Heart right ventricle (tissue), 16 donors: ENCODE measurements at regions not wholly inside any gene's neighbourhood (a gene's known extent, or its start where the extent isn't known, plus 50 kb on each side); places are given as distances from the start of the nearest gene placed in this dataset.

ENCODE experiments used
- ATAC-seq, 8 donors: fragments of 200-7000 bp; cut with Tn5 transposase; one replicate each; pipeline ENCODE4 v1.9.1; 2020; ENCODE audit warnings: mild to moderate bottlenecking in 8 of 8, moderate library complexity in 8 of 8, moderate number of reproducible peaks in 1 of 8
- DNase-seq, 2 donors: peaks; one replicate each; pipeline ENCODE4 v3.0.0-alpha.2; 2020
- H3K27ac ChIP-seq, 10 donors: fragments of 200-600 bp; sonication (generic) in 2 of 10; one replicate each; pipeline versions ENCODE4 v1.5.0 to v1.8.0; 2020 to 2022; ENCODE audit warnings: mild to moderate bottlenecking in 3 of 10
- H3K27me3 ChIP-seq, 7 donors: fragments of 200-600 bp; one replicate each; pipeline ENCODE4 v1.8.0; 2021 to 2022; ENCODE audit warnings: mild to moderate bottlenecking in 2 of 7
- H3K36me3 ChIP-seq, 9 donors: fragments of 200-600 bp; sonication (generic) in 1 of 9; one replicate each; pipeline versions ENCODE4 v1.5.0 to v1.8.0; 2020 to 2022; ENCODE audit warnings: mild to moderate bottlenecking in 2 of 9
- H3K4me1 ChIP-seq, 9 donors: fragments of 200-600 bp; sonication (generic) in 1 of 9; one replicate each; pipeline versions ENCODE4 v1.5.0 to v1.8.0; 2020 to 2022; ENCODE audit warnings: mild to moderate bottlenecking in 4 of 9
- H3K4me3 ChIP-seq, 10 donors: fragments of 200-600 bp; sonication (generic) in 2 of 10; one replicate each; pipeline versions ENCODE4 v1.5.0 to v1.8.0; 2020 to 2022; ENCODE audit warnings: mild to moderate bottlenecking in 7 of 10, moderate library complexity in 2 of 10
- H3K9me3 ChIP-seq, 11 donors: fragments of 200-600 bp in 10 of 11; sonication (generic) in 2 of 11; one replicate each; pipeline versions ENCODE4 v1.5.0 to v1.8.0; 2013 to 2022; ENCODE audit warnings: mild to moderate bottlenecking in 2 of 11, control low read depth in 1 of 11, moderate library complexity in 1 of 11
- CTCF ChIP-seq, 9 donors: fragments of 200-600 bp; sonication (generic) in 2 of 9; IDR thresholded peaks; one replicate each; pipeline versions ENCODE4 v1.5.0 to v1.8.0; 2021 to 2022; ENCODE audit warnings: antibody characterized with exemption in 9 of 9, mild to moderate bottlenecking in 5 of 9, moderate library complexity in 1 of 9
- WGBS, 2 donors: extraction: QIAGEN DNeasy Blood & Tissue Kit; methylation state at CpG; one replicate each; pipeline ENCODE4 v1.1.7; 2013; ENCODE audit warnings: inconsistent platforms in 1 of 2; 5-methylcytosine and 5-hydroxymethylcytosine counted together
- intact Hi-C, 10 donors: fragments of 100-400 bp; cut with DNase I; formaldehyde crosslinking; loops; one replicate each; pipeline versions ENCODE4 v1.11.1 to v1.14.2; 2022
- donor health status: Arrhythmogenic right ventricular cardiomyopathy.
- donor health status: ischemic (EF 13 %, LVEDD 7.1; RV severe dilation, severe dysfunction).
- donor health status: healthy with polysubstance abuse.
- donor health status: DM: no; HTN: yes; CAD: no.
- donor health status: DM: no; HTN: no; CAD: no.
- donor health status: ischemic (EF 25% LVEDD 6.9; RV normal size, moderate dysfunction).
- donor health status: ischemic (EF 25% LVEDD 5.7; RV mildly dilated, moderate dysfunction).
- donor health status: healthy.
- donor health status: DM: yes; HTN: yes; CAD: no.
- donor health status: Ischemic cardiomyopathy.
- donor health status: ischemic (EF 35%, LVEDD 5.7; RV mildly dilated, moderate dysfunction).
- donor health status: nonischemic (EF 11% LVEDD 7.7; RV severe dilation, severe dysfunction).
- donor health status: DM: yes; HTN: yes; CAD: no.
- donor health status: PGD.
- donor health status: ischemic (EF 29% LVEDD 5.4; RV normal size, mild dysfunction).
- donor health status: nonischemic (EF 23%, LVEDD 6.1; RV moderate dilation, normal function).

- intact Hi-C loops: no loop called here
- Histone ChIP-seq H3K4me1 (peaks cover 0 to 8% (median 0%) of the 10 kb centered on the region in 9 donors), H3K4me3 (no peak overlapping the region), H3K36me3 (no peaks in the 10 kb centered on the region), H3K9me3 (peaks cover 0 to 19% (median 4%) of the 10 kb centered on the region in 11 donors), H3K27me3 (no peaks in the 10 kb centered on the region), H3K27ac (no peak overlapping the region)
- WGBS, 2 donors: 80 to 92% methylated on average over 2 of the region's 2 CpGs
- DNase-seq (no peak), ATAC-seq (no peak)
- no peak for TF ChIP-seq CTCF (IDR thresholded peaks at IDR 0.05)
These were observed 1636.8 kb downstream of the PCDH9 start for GRCh38 chr13:65593298-65593874.

DNA sequence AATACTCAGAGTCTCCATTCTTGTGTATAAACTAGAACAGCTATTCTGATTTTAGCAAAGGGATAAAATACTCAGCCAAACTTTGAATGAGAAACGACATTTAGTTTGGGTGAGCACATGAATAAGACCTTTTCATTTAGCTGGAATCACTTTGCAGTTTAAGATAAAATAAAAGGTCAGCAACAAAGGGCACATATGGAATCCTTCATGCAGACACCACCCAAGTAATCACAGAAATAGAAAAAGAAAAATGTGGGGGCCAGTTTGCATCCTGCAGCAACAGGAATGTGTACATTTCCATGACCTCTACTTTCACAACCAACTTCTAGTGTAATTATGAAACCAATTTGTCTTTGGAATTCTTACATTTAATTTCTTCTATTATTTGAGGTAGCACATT, 1637.4 kb downstream of the PCDH9 start:
- intact Hi-C loops: no loop called here
- no peak for DNase-seq
- no peak for ATAC-seq
- H3K4me1 ChIP-seq: peaks cover 0 to 3% (median 0%) of the 10 kb centered on the region in 9 donors
- 14 to 27% methylated on average over 1 of the region's 1 CpG for WGBS, 2 donors
- TF ChIP-seq CTCF (IDR thresholded peaks at IDR 0.05): no peak
- H3K4me3 ChIP-seq: no peak overlapping the region
- peaks cover 0 to 19% (median 4%) of the 10 kb centered on the region in 11 donors for H3K9me3 ChIP-seq
- H3K27ac ChIP-seq: no peak overlapping the region
- no peaks in the 10 kb centered on the region for H3K36me3 ChIP-seq
- no peaks in the 10 kb centered on the region for H3K27me3 ChIP-seq

DNA sequence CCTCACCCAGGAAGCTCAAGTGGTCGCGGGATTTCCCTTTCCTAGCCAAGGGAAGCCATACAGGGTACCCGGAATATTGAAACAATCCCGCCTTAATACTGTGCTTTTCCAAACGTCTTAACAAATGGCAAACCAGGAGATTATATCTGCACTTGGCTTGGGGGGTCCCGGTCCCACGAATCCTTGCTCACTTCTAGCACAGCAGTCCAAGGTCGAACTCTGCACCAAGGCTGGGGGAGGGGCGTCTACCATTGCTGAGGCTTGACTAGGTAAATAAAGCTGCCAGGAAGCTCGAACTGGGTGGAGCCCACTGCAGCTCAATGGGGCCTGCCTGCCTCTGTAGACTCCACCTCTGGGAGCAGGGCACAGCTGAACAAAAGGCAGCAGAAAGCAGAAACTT, 1644.8 kb downstream of the PCDH9 start:
- intact Hi-C loops: no loop called here
- 86 to 88% methylated on average over 10 of the region's 10 CpGs for WGBS, 2 donors
- Histone ChIP-seq H3K27ac (no peak overlapping the region), H3K4me3 (no peak overlapping the region), H3K4me1 (no peaks in the 10 kb centered on the region), H3K27me3 (no peaks in the 10 kb centered on the region), H3K36me3 (no peaks in the 10 kb centered on the region), H3K9me3 (peaks cover 0 to 31% (median 4%) of the 10 kb centered on the region in 11 donors)
- TF ChIP-seq CTCF (IDR thresholded peaks at IDR 0.05): no peak
- ATAC-seq (no peak), DNase-seq (no peak)

GRCh38 chr13:65584126-65584525, 1646.0 kb downstream of the PCDH9 start:
- H3K36me3 ChIP-seq: no peaks in the 10 kb centered on the region
- H3K27me3 ChIP-seq: no peaks in the 10 kb centered on the region
- H3K4me3 ChIP-seq: no peak overlapping the region
- no peak for ATAC-seq
- 61 to 71% methylated on average over 2 of the region's 2 CpGs for WGBS, 2 donors
- H3K27ac ChIP-seq: no peak overlapping the region
- no peaks in the 10 kb centered on the region for H3K4me1 ChIP-seq
- no peak for DNase-seq
- intact Hi-C loops: no loop called here
- no peak for TF ChIP-seq CTCF (IDR thresholded peaks at IDR 0.05)
- peaks cover 0 to 25% (median 0%) of the 10 kb centered on the region in 11 donors for H3K9me3 ChIP-seq
